ENCODE measurements at regions not wholly inside any gene's neighbourhood (a gene's known extent, or its start where the extent isn't known, plus 50 kb on each side); places are given as distances from the start of the nearest gene placed in this dataset.

DNA sequence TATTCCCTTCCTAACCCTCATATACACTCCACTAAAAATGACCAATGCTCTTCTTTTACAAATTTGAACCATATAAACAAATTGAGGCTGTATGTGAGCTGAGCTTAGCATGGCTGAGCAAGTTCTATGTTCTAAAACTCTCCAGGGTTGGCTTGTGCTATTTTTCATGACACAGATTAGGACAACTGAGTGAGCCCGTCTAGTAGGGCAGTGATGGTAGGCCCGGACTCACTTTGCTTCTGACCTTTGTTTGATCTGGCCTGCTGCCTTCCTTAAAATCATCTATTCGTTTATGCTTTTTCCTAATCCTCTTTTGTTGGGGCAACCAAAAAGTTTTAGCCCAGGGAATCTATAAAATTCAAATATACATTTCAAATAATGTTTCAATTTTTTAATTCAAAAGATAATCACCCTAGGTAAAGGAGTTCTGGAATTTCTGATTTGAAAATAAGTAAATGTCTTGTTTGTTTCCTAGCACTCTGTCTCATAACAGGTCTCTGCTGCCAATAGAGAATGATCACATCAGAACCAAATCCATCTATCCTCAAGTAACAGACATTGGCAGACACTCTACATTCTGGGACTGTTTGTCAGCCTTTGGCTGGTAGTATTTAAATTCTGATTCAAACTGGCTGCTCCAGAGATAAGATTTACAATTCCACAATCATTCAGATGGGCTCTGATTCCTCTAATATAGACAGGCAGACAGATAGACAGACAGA, 217.0 kb upstream of the TARS1 start:
- no peak for DNase-seq

DNA sequence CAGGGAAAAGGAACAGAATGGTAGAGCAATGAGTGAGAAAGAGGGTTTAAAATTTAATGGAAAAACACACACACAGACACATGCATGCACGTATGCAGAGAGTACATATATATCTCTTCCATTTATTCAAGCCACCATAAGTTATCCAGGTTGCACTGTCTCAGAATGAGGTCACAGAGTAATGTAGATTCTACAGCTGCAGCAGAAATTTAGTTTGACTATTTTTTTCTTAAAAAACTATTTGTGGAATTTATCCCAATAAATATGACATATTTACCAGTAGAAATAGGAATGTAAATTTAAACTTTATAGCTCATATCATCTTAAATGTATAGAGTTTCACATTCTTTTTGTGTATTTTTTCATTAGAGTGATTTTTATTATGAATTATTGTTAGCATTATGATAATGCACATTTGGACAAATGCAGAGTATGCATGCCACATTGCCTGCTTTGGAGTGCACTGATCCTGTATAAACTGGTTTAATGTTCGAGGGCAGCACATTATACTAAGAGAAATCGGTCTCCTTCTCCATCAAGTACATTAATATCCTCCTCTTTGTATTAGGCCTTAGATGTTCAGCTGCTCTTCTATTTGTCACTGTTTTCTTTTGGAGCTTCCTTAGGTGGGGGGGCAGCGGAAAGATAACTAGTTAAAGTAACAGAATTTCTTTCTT, 216.3 kb upstream of the TARS1 start:
- no peak for DNase-seq

DNA sequence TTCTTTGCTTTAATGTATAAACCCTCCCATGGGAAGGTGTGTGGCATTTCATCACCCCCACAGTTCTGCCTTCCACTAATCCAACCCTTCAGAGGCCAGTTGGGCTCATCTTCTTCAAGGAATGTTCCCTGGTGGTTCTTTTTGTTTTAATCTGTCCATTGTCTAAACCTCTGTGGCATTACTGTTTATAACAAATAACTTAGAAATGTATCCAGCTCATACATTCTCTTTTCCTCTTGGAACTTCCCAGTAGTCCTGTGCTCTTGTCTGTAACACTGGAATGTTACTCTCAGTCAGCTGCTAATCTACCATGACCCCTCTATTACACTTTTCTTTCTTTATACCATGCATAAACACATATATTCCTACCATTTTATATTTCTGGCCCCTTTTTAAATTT, 213.5 kb upstream of the TARS1 start:
- no peak for DNase-seq

DNA sequence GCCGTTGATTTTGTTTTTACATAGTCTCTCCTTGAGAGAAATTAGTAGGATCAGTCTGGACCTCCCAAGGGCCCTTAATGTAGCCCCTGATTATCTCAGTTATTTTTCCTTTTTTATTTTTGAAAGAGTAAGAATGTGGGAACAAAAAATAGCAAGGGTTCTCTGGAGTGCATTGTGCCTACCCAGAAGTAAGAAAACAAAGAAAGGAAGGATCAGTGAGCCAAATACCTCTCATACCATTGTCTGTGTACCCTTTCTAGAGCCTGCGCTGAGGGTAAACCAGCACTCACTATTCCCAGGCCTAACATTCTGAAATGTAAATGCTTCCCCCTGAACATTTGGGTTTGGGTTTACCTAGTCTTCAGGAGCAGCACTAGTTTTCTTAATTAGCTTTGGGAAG, 213.0 kb upstream of the TARS1 start:
- DNase-seq, result no peak

DNA sequence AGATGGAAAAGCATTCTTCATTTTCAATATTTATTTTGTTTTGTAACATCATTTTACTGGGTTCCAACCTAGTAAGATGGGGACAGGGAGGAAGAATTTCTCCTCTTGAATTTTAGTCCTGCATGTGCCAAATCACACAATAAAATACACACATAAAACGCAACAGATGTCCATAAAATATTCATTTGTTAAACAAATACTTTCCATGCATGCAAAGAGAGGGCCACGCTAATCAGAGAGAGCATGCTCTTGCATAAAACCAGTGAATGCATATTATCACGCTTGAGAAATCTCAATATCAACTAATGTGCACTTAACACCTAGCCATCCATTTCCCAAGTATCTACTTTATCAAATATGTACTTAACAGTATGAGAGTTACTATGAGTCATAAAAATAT, 212.6 kb upstream of the TARS1 start:
- no peak for DNase-seq

DNA sequence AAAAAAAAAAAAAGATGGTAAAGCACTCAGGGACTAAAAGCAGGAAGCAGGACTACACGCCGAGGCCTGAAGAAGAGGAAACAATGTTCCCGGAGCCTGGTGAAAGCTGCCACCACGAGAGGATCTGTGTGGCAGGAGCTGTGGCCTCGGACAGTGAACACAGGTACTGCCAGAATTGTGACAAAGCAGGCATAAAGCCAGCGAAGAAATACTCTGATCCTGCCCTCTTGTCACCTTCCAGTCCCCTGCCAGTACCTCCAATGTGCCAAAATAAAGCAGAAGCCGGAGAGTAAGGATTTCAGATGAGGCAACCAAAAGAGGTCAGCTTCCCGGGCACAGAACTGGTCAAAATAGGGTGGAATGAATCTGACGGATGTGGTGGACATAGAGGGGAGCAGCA, 211.5 kb upstream of the TARS1 start:
- DNase-seq, result no peak

DNA sequence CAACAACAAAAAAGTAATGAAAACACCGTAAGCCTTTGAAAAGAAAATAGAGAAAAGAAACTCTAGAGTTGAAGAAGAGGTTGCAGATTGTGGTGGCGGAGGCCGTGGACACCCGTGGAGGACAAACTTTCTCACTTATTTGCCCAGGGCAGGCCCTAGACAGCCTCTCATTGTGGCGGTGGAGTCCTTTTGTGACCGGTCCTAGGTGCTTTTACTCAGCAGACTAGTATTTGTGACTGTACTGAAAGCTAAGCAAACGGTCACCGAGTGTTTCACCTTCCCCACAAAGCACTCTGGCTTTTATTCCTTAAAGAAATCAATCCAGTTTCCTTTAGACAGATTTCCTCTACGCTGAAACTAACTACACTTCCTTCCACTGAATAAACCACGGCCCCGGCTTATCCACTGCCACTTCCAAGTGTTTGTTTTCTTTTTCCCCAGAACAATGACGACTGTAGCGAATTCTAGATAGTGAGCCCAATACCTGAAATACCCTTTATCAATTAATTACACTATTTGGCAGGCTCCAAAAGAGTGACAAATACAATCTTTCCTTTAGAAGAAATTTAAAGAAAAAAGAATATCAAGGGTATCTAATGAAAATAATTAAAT, 210.2 kb upstream of the TARS1 start:
- no peak for DNase-seq

DNA sequence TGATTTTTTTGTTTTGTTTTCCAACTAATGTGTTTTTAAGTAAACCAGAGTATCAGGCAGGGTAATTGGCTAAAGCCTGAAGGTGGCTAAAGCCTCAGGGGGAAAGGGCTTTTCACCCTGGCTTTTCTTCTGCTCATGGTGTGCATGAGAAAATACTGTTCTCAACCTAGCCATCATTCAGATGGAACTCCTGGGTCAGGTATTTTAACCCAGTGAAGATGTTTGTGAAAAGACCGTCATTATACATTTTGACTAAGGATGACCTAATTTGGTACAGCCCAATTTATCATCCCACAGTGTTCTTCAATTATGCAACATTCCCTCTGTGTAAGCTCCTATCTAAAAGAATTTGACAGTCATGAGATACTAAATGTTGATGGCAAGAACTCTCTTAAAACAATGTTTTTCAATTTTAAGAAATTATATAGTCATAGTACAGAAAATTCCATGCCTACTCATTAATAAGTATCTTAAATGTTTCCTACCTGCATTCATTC, 209.5 kb upstream of the TARS1 start:
- DNase-seq, result no peak

DNA sequence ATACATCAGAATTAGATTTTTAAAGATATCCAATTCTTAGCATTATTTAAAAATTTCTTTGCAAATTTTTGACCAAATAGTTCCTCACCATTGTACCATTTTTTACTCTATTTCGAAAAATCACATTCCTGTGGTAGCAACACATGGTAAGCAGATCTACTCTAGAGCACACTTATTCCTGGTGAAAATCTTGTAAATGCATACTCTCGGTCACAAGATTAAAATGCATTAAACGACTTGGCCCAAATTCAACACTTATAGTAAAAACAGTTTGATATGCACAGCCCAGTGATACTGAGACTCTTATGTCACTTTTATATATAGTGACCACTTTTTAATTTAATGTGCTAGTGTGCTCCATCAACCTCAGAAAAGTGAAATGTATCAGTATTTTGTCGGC, 208.8 kb upstream of the TARS1 start:
- DNase-seq, result no peak

DNA sequence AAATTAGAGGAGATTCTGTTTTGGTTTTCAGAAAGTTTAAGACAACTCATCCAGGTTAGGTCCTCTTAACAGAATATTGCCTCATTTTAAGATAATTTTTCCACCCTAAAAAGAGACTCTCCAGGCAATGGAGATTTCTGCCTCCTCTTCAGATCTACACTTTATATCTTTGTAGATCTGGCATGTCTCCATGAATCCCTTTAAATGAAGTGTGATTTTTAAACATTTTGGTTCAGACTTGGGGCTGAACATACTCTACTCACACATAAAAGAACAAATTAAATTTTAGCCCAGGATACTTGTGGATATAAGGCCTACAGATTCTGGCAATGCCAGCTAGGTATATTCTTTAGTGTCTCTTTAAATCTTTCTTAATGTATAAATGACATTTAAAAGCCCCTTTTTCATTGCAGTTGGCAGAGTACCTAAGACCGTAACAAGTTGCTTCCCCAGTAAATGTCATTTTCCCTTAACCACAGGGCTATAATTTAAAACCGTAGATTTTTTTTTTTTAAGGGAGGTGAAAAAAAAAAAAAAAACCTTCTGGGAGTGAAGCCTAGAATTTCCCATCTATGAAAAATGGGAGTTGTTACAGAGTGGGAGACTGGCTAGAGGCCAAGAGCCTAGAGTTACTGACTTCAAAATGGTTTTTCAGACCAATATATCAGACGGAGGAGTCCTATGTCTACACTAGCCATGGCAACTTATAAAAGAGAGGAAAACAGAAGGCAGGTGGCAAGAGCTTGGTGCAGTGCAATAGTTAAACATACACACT, 207.8 kb upstream of the TARS1 start:
- no peak for DNase-seq

DNA sequence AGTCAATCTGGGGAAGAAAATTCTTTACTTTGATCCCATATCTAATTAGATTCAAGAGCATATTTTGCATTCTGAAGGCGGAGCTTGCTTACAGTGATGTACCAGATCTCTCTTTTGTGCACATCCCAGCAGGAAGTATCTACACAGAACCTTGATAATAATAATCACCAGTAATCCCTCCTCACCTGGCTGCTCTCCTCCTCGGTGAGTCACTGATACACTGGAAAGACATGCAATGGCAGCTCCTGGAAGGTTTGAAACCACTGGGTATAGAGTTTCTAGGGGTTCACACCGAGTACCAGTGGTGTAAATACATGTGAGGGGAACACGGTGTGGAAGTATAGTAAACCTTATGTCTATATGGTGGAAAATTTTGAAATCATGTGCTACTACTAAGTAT, 205.5 kb upstream of the TARS1 start:
- DNase-seq, result no peak

DNA sequence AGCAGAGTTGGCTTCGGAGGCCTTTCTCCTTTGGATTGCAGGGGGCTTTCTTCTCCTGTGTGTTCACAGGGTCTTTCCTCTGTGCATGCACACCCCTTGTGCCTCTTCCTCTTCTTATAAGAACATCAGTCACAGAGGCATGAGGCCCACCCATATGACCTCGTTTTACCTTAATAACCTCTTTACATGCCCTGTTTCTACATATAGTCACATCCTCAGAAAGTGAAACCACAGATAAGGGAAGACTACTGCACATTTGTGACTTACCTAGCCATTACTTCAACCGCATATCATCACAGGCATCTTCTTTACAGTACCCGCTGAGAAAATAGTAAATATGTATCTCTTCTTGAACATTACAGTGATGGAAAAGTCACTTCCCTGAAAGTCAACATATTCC, 204.9 kb upstream of the TARS1 start:
- DNase-seq, result no peak

DNA sequence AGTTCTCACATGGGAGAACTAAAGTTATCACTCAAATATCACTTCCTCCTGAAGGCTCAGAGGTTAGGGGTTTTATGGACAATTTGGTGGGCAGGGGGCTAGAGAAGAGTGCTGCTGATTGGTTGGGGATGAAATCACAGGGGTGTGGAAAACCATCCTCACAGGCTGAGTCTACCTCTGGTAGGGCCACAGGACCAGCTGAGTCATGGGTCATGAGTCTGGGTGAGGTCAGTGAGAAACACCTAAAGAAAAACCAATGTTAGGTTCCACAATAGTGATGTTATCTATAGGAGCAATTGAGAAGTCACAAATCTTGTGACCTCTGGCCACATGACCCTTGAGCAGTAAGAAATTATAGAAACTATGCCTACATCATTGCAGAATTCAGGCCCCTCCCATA, 203.3 kb upstream of the TARS1 start:
- no peak for DNase-seq

DNA sequence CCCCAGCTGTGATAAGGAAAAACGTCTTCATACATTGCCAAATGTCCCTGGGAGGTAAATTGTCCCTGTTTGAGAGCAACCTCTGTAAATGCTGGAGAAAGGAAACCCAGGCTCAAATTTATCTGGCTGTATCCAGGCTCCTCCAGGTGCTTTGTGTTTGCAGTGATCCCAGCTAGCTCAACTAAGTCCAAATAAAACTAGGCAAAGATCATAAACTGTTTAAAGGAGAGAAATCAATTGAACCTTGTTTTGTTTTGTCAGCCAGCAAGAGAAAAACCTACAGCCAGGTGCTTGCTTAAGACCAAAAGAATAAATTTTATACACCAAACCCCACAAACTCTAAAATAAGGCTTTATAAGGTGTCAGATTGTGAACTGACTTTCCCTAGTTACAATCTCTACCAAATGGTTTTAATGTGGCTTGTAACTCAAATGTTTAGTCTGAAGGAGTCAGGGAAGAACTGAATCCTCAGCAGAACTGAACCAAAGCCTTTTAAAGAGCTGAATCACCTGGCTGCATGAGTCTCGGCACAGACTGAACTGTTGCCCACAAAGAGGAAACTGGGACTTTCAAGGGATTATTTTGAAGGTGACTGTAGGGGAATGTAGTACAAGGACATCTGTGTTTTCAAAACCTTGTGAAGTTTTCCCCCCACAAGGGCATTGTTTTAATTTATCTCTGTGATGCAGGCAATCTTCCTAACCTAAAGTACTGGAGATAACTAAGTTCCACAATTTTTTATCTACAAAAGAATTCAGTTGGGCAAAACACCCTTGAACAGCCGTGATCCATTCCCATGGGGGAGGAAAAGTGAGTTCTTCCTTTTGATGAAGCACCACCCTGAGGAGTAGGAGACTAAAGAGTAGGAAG, 201.7 kb upstream of the TARS1 start:
- DNase-seq, result no peak

DNA sequence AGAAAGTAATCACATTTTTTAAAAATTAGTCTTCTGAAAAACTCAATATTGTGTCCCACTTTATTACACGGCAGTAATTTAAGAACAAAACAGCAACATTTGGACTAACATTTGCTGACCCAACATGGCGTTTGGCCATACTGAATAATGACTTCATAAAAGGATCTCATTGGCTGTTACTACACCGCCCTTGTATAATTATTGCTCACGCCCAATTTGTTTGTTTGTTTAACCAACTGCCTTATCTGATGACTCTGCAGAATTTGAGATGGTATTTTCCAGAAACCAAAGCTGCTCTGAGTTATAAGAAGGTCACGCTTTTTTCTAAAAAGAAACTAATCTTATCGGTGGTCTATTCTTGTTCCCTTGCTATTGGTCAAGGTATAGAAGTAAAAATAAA, 200.2 kb upstream of the TARS1 start:
- DNase-seq, result no peak

DNA sequence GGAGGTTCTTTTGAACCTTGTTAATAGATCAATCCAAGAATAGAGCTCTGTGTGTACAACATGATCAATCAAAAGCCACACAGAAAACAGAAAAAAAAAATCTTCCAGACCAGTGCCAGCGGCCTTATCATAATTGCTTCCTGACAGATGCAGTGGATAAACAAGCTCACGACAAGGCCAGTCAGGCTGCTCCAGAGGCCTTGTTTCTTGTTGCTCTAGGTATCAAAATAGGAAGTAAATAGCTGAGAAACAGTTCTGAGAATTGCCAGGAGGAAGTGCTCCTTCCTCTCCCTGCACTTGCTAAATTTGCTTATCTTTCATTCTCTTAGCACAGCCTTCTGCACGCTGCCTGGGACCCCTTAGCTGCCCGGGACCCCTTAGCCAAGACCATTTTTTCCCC, 199.0 kb upstream of the TARS1 start:
- DNase-seq, result no peak

DNA sequence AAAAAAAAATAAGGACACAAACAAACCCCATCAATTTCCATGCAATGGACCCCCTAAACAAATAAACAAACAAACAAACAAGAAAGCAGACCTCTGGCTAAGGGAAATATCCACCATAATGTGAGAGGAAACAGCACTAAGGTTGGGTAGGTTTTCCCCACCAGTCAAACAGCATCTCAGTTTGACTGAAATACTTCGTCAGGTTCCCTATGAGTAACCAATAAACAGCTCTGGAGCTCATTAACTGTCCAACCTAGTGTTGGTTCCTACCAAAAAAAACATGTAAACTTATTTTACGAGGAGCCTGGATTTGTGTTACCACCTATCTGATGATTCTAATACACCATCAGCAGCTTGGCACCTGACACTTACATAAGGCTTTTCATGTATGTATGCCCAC, 198.5 kb upstream of the TARS1 start:
- DNase-seq, result no peak

DNA sequence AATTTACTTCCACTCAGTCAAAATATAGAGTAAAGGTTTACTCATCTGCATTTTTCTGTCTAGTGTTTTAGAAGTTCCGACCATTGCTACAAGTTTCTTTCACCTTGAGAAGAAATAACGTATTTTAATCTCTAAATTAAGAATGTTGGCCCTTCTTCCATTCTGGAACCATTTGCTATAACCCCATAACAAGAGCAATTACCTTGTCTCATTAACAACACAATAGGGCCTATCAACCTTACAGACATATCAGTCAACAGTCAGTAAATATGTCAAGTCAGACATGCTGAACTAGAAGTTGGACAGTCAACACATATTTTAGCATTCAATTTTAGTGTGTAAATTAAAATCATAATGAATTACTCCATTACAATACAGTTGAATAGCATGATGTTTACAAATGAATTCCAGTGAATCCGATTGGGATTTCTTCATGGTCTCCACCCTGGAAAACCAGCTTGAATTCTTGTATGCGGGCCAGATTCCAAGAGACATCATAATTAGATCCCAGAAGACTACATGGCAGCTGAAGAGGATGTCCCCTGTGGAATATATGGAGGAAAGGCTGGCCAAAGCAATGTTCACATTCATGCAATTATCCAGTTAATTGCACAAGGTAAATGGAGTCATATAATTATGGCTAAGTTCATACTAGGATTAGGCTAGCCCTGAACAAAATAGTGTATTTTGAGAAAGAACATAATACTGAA, 196.2 kb upstream of the TARS1 start:
- DNase-seq, result no peak

DNA sequence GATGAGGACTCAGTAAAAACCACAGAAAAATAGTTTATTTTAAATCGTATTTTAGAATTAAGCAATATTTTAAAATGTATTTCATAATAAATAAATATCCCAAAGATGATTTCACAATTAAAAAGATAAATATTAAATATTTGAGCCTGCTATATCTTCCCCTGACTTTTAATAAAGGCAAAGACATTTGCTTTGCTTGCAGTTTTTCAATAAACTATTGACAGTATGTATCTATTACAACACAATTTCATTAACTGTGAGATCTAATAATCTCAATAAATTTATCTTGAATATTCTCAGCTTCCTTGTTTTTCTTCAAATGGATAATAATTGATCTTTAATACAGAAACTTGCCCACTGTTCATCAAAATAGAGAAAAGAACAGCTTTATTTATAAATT, 186.2 kb upstream of the TARS1 start:
- DNase-seq, result no peak

DNA sequence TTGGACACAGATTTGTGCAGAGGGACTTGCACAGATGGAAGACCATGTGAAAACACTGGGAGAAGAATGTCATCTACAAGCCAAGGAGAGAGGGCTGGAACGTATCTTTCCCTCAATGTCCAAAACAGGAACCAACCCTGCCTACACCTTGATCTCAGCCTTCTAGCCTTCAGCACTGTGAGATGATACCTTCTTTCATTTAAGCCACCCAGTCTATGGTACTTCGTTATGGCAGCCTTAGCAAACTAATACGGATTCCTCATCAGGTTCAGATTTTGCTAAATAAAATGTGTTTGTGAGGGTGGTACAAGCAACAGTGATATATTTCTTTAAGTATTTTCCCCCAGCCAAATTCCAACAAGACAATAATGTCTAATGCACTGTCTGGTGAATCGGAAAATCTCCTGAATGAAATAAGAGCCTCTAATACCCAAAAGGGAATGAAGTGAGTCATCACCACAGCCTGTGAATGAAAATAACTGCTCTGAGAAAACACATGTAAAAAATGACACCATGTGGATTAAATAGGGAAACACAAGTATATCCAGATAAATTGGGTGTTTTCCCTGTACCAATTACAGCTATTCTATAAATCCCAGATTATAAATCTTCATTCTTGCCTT, 182.8 kb upstream of the TARS1 start:
- DNase-seq, result no peak

DNA sequence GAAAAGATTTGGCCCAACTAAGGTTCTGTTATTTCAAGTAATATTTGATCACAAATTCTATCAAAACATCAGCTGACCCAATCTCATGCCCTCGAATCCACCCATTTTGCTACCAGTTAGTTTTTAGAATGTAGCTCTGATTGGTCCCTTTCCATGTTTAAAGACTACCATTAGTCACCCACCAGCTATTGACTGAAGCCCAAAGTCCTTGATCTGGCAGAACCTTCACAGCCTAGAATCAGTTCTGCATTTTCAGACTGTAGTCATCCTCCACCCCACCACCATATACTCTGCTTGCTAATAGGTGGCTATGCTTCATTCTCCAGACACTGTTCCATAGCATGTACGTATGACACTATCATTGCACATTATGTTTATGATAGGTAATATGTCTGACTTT, 182.2 kb upstream of the TARS1 start:
- DNase-seq, result no peak

Data from CD4-positive, alpha-beta T cell treated with Interleukin-4 for 4 hours (primary cell).